Vagina (tissue), 2 donors: ENCODE measurements at regions not wholly inside any gene's neighbourhood (a gene's known extent, or its start where the extent isn't known, plus 50 kb on each side); places are given as distances from the start of the nearest gene placed in this dataset.

Source experiments
- DNase-seq, 2 donors: peaks; one replicate each; pipeline ENCODE4 v3.0.0-alpha.2; 2017; ENCODE audit errors: extremely low spot score in 2 of 2
- H3K27ac ChIP-seq: fragments of 200-600 bp; sonication (generic); one replicate; pipeline ENCODE4 v1.5.1; 2019
- H3K27me3 ChIP-seq: fragments of 200-600 bp; sonication (generic); one replicate; pipeline ENCODE4 v1.5.1; 2019
- H3K36me3 ChIP-seq, 2 donors: fragments of 200-600 bp; sonication (generic); one replicate each; pipeline ENCODE4 v1.5.1; 2017 to 2019
- H3K4me1 ChIP-seq: fragments of 200-600 bp; sonication (generic); one replicate; pipeline ENCODE4 v1.5.1; 2019
- H3K4me3 ChIP-seq, 2 donors: fragments of 200-600 bp; sonication (generic); 1 replicate in 1 of 2; 2 replicates in 1 of 2; pipeline ENCODE4 v1.5.1; 2016 to 2019
- H3K9me3 ChIP-seq: fragments of 200-600 bp; sonication (generic); one replicate; pipeline ENCODE4 v1.5.1; 2019
- CTCF ChIP-seq, 3 experiments: fragments of 450-650 bp in 2 of 3; fragments of 200-600 bp in 1 of 3; sonication (generic) in 1 of 3; IDR thresholded peaks; one replicate each; pipeline ENCODE4 v1.5.1; 2017 to 2019; ENCODE audit warnings: antibody characterized with exemption in 3 of 3, mild to moderate bottlenecking in 2 of 3, moderate library complexity in 2 of 3
- POLR2A ChIP-seq, 2 donors: fragments of 450-650 bp; IDR thresholded peaks; one replicate each; pipeline ENCODE4 v1.6.1; 2017; ENCODE audit warnings: antibody characterized with exemption in 2 of 2, mild to moderate bottlenecking in 2 of 2, moderate library complexity in 2 of 2
- POLR2AphosphoS5 ChIP-seq, 2 donors: sonication (generic); formaldehyde crosslinking; IDR thresholded peaks; one replicate each; pipeline ENCODE4 v1.9.0; 2017; ENCODE audit warnings: antibody characterized with exemption in 2 of 2, mild to moderate bottlenecking in 2 of 2, low read depth in 1 of 2; ENCODE audit not compliant: insufficient read depth in 1 of 2
- intact Hi-C: fragments of 100-400 bp; cut with DNase I; formaldehyde crosslinking; loops from one replicate; pipeline ENCODE4 v1.15.1; 2023

DNA sequence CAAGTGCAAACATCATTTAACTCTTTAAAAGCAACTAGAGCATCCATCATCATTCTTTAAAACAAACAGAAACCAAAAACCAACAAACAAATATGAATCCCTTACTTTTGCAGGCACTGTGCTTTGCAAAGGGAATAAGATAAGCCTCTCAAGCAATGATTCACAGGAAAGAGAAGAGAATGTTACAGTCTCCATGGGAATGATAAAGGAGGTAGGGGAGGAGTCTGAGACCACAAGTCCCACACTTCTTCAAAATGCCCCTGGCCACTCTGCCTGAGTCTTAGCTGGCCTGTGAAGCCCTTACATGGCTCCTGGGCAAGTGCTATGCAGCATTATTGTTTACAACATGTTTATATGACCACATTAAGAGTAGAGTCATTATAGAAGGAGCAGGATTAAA lies 257.7 kb upstream of the MARCKS start:
- TF ChIP-seq CTCF (IDR thresholded peaks at IDR 0.05): no peak
- no peak for TF ChIP-seq POLR2AphosphoS5 (IDR thresholded peaks at IDR 0.05; ENCODE audit: insufficient read depth in 1 of 2, low read depth in 1 of 2)
- no peak for TF ChIP-seq POLR2A (IDR thresholded peaks at IDR 0.05)
- no peaks in the 10 kb centered on the region for H3K9me3 ChIP-seq
- intact Hi-C loops: no loop called here
- no peak overlapping the region for H3K4me3 ChIP-seq
- H3K4me1 ChIP-seq: peaks cover 19% of the 10 kb centered on the region
- no peaks in the 10 kb centered on the region for H3K36me3 ChIP-seq
- DNase-seq: no peak
- no peak overlapping the region for H3K27ac ChIP-seq
- H3K27me3 ChIP-seq: no peaks in the 10 kb centered on the region

GRCh38 chr6:113600551-113601339 lies 256.4 kb upstream of the MARCKS start:
- intact Hi-C loops: no loop called here

DNA sequence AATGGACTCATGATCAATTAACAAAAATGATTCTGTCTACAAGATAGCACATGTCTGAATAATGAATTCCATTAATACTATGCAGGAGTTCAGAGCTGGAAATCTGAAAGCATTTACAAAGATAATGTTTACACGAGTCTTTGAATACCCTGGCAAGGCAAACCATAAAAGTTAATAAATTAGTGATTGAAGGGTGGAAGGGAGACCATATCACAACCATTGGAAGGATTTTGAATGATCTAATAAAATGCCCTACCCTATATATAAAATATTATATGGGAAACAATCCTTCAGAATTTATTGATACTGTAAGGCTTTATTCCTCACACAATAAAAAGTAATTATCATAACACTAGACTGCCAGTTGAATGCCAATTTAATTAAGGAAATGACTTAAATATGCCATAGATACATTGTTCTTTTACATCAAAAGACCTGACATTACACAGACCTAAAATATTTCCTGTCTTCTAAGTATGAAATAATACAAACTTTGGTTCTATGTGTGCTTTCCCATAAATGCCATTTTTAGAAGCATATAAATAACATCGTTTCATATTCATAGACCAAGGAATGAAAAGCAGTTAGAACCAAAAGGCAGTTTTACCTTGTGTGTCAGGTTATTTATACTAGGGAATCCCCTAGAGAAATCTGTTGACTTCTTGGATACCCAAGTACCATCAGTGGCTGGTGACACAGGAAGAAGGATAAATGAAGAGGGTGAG lies 249.2 kb upstream of the MARCKS start:
- Histone ChIP-seq H3K9me3 (no peaks in the 10 kb centered on the region), H3K4me3 (no peak overlapping the region), H3K36me3 (no peaks in the 10 kb centered on the region), H3K27ac (no peak overlapping the region), H3K27me3 (no peaks in the 10 kb centered on the region), H3K4me1 (peaks cover 9% of the 10 kb centered on the region)
- TF ChIP-seq POLR2A (IDR thresholded peaks at IDR 0.05) (no peak), CTCF (IDR thresholded peaks at IDR 0.05) (no peak), POLR2AphosphoS5 (IDR thresholded peaks at IDR 0.05; ENCODE audit: insufficient read depth in 1 of 2, low read depth in 1 of 2) (no peak)
- intact Hi-C loops: no loop called here
- no peak for DNase-seq

More at GRCh38 chr6:113600551-113601339, 256.4 kb upstream of the MARCKS start:
- no peaks in the 10 kb centered on the region for H3K9me3 ChIP-seq
- no peak overlapping the region for H3K4me3 ChIP-seq
- no peaks in the 10 kb centered on the region for H3K36me3 ChIP-seq
- H3K27ac ChIP-seq: no peak overlapping the region
- no peaks in the 10 kb centered on the region for H3K27me3 ChIP-seq
- DNase-seq: no peak
- peaks cover 12% of the 10 kb centered on the region for H3K4me1 ChIP-seq
- TF ChIP-seq POLR2AphosphoS5 (IDR thresholded peaks at IDR 0.05; ENCODE audit: insufficient read depth in 1 of 2, low read depth in 1 of 2): no peak
- TF ChIP-seq POLR2A (IDR thresholded peaks at IDR 0.05): no peak
- no peak for TF ChIP-seq CTCF (IDR thresholded peaks at IDR 0.05)

DNA sequence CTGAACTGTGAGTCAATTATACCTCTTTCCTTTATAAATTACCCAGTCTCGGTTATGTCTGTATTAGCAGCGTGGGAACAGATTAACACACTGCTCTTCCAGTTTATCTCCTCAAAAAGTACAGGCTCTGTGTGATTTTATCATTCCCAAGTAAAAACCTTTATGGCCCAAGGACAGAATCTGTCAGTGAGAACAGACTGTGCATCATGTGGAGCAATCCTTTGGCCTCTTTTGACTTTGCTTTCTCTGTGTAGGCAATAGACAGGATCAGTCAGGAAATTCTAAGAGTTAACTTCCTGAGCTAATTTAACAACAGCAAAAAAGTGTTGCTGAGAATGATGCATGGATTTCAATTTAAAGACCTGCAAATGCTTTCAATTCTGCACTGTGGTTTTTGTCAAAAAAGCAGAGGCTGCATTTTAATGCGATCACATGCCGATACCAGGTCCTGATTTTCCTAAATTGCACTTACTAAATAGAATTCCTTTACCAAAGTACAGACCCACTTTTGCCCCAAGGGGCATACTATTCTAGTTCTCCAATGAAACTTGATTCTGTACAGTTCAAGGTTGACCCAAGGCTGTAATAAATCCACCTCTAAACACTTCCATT lies 246.7 kb upstream of the MARCKS start:
- intact Hi-C loops: no loop called here

More for the DNA sequence above, 246.7 kb upstream of the MARCKS start:
- H3K36me3 ChIP-seq: no peaks in the 10 kb centered on the region
- no peak overlapping the region for H3K4me3 ChIP-seq
- peaks cover 9% of the 10 kb centered on the region for H3K4me1 ChIP-seq
- H3K9me3 ChIP-seq: no peaks in the 10 kb centered on the region
- no peak overlapping the region for H3K27ac ChIP-seq
- no peaks in the 10 kb centered on the region for H3K27me3 ChIP-seq
- TF ChIP-seq POLR2AphosphoS5 (IDR thresholded peaks at IDR 0.05; ENCODE audit: insufficient read depth in 1 of 2, low read depth in 1 of 2) (no peak), CTCF (IDR thresholded peaks at IDR 0.05) (no peak), POLR2A (IDR thresholded peaks at IDR 0.05) (no peak)
- no peak for DNase-seq
